GM06990 (cell line): ENCODE measurements at regions not wholly inside any gene's neighbourhood (a gene's known extent, or its start where the extent isn't known, plus 50 kb on each side); places are given as distances from the start of the nearest gene placed in this dataset.

Experiments
- DNase-seq: peaks from one replicate; pipeline ENCODE4 v3.0.0-alpha.2; 2011; ENCODE audit not compliant: insufficient read length; ENCODE audit errors: extremely low read depth
- H3K27me3 ChIP-seq: replicated peaks from 2 replicates; pipeline ENCODE4 v1.6.0; 2011; ENCODE audit warnings: low read length; ENCODE audit not compliant: control insufficient read depth, insufficient read depth
- H3K36me3 ChIP-seq: 2 replicates; pipeline ENCODE4 v1.5.1; 2011; ENCODE audit warnings: low read length; ENCODE audit not compliant: control insufficient read depth, insufficient read depth
- H3K4me3 ChIP-seq: replicated peaks from 2 replicates; pipeline ENCODE4 v1.5.1; 2011; ENCODE audit warnings: low read depth, mild to moderate bottlenecking, control low read depth, low read length
- TF ChIP-seq, protein P1 (sequence below): IDR thresholded peaks from 2 replicates; pipeline ENCODE4 v1.5.1; 2011; ENCODE audit warnings: low read length, control low read depth, mild to moderate bottlenecking, inconsistent platforms; ENCODE audit not compliant: insufficient read depth, poor library complexity, severe bottlenecking

DNA sequence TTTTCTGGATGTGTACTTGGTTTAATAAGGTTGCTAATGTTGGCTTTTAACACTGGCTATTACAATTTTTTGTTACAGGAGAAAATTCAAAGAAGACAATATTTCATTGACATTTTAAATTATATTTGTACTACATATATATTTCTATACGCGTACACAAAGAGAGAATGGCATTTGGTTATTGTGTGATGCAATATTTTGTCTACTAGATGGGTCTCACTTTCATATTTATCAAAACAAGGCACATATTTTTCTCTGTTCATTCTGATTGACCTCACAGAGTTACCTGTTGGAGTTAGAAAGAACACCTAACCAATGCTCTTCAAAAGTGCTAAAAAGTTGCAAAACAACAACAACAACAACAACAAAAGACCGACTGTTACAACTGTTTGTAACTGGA is 50.2 kb upstream of the VGLL3 start:
- Histone ChIP-seq H3K36me3 (no peaks in the 10 kb centered on the region), H3K4me3 (no peak overlapping the region), H3K27me3 (no peaks in the 10 kb centered on the region)
- DNase-seq, result no peak
- TF ChIP-seq, protein P1, sequence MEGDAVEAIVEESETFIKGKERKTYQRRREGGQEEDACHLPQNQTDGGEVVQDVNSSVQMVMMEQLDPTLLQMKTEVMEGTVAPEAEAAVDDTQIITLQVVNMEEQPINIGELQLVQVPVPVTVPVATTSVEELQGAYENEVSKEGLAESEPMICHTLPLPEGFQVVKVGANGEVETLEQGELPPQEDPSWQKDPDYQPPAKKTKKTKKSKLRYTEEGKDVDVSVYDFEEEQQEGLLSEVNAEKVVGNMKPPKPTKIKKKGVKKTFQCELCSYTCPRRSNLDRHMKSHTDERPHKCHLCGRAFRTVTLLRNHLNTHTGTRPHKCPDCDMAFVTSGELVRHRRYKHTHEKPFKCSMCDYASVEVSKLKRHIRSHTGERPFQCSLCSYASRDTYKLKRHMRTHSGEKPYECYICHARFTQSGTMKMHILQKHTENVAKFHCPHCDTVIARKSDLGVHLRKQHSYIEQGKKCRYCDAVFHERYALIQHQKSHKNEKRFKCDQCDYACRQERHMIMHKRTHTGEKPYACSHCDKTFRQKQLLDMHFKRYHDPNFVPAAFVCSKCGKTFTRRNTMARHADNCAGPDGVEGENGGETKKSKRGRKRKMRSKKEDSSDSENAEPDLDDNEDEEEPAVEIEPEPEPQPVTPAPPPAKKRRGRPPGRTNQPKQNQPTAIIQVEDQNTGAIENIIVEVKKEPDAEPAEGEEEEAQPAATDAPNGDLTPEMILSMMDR, result no peak
